ENCODE measurements at regions not wholly inside any gene's neighbourhood (a gene's known extent, or its start where the extent isn't known, plus 50 kb on each side); places are given as distances from the start of the nearest gene placed in this dataset.

DNA sequence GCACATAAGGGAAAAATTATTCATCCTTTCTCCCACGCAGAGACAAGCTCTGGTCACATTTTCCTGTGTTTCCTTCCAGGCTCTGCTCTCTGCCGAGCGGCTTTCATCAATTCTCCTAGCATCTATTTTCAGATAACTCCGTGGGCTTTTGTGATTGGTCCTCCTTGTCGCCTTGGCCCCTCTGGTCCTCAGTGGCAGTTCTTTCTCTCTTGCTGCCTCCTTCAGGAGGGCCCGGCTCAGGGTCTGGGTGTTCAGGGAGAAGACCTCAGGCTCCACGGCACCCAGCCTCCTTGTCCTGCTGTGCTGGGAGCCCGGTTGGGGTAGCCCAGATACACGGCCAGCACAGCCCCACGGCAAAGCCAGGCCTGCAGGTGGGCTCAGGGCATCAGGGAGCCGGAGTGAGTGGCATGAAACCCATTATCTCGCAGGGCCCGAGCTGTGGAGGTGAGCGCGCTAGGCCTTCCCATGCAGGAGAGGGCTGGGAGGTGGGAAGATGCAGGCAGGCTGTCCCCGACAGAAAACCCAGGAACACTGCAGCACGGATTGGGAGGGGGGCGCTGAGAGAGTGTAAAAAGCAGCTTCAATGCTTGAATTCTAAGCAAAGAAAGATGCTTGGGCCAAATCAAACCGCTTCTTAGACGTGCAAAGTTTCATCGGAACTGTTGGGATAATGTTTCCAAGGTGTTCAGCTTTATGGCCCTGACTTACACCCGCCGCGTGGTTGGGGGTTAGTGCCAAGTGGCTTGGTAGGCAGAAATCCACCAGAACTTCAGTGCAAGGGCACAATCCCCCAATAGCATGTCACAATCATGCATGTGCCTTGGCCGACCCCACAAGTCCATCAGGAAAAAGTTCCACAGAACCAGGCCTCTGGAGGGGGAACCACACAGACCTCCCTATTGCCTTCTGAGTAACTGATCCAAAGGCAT lies 81.9 kb upstream of the WNT7B start:
- H3K36me3 ChIP-seq (ENCODE audit: control insufficient read depth, insufficient read depth, low read length), result peaks cover 12% of the 10 kb centered on the region
- DNase-seq (ENCODE audit: low read depth in 4 of 6, low spot score in 6 of 6), result peak in 3 of 6 donors; percentile 13 to 57 (median 26)
- H3K4me3 ChIP-seq (ENCODE audit: low read depth, low read length), result no peak overlapping the region
- H3K27ac ChIP-seq (ENCODE audit: low read depth, low read length), result peak overlapping the region; percentile 97
- H3K9me3 ChIP-seq (ENCODE audit: control insufficient read depth, insufficient read depth, low read length), result no peaks in the 10 kb centered on the region
- H3K4me1 ChIP-seq (ENCODE audit: control insufficient read depth, insufficient read depth, low read length), result peaks cover 72% of the 10 kb centered on the region
- H3K27me3 ChIP-seq (ENCODE audit: control insufficient read depth, insufficient read depth, low read length), result no peaks in the 10 kb centered on the region
- WGBS (ENCODE audit: insufficient coverage), result 52% methylated on average over 18 of the region's 25 CpGs

DNA sequence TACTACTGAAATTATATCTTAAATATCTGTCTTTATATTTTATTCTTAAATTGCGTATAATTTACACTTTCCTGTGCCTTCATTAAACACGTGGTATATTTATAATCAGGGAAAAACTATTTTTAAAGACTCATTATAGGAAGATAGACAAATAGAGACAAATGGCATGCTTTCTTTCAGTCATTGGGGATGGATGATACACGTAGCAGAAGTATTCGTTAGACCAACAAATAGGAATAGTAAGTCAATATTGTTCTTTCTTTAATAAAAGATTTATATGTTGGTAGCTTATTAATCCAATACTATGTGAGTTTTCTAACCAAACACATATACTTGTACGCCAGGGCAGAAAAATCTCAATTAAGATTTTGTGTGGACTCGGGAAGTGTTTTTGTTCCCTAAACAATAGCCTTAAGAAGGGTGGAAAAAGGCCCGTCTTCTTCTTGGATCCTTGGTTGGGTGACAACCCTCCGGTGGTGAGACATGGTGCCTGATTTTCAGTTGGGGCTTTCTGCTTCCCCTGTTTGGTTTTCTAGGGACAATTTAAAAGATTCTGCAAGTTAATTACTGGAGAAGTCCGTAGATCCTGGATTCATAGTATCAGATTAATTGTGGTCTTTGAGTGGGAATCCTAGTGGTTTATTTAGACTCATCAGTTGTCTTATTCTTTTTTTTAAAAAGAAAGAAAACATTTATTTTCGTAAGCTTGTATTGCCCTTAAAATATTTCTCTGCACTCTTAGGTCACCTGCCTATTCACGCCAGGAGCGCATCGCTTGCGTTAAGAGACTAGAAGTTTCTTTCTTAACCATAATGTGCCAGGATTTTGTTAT lies 83.5 kb upstream of the WNT7B start:
- Histone ChIP-seq H3K9me3 (ENCODE audit: control insufficient read depth, insufficient read depth, low read length) (no peaks in the 10 kb centered on the region), H3K4me1 (ENCODE audit: control insufficient read depth, insufficient read depth, low read length) (peaks cover 68% of the 10 kb centered on the region), H3K4me3 (ENCODE audit: low read depth, low read length) (no peak overlapping the region), H3K27ac (ENCODE audit: low read depth, low read length) (no peak overlapping the region), H3K27me3 (ENCODE audit: control insufficient read depth, insufficient read depth, low read length) (no peaks in the 10 kb centered on the region), H3K36me3 (ENCODE audit: control insufficient read depth, insufficient read depth, low read length) (peaks cover 12% of the 10 kb centered on the region)
- peak in 1 of 6 donors; percentile 54 for DNase-seq (ENCODE audit: low read depth in 4 of 6, low spot score in 6 of 6)
- WGBS (ENCODE audit: insufficient coverage), result 80% methylated on average over 6 of the region's 14 CpGs

DNA sequence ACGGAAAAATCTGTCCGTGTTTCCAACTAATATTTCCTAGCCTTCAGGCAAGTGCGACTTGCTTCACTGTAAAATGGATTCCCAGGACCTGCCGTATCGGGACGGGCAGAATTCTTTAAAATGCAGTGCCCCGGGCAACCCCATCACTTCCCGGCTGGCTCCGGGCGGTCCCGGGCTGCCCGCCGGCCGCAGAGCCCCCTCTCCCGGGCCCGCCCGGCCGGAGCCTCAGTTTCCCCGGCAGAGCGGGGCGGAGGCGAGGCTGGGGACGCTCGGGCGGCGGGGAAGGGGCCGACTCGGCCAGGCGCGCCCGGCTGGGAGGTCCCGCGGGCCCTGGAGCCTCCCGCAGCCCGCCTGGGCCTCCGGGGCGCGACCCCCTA lies 84.2 kb upstream of the WNT7B start:
- H3K4me1 ChIP-seq (ENCODE audit: control insufficient read depth, insufficient read depth, low read length), result peaks cover 62% of the 10 kb centered on the region
- no peak overlapping the region for H3K4me3 ChIP-seq (ENCODE audit: low read depth, low read length)
- DNase-seq (ENCODE audit: low read depth in 4 of 6, low spot score in 6 of 6), result no peak
- no peaks in the 10 kb centered on the region for H3K27me3 ChIP-seq (ENCODE audit: control insufficient read depth, insufficient read depth, low read length)
- H3K36me3 ChIP-seq (ENCODE audit: control insufficient read depth, insufficient read depth, low read length), result peaks cover 12% of the 10 kb centered on the region
- H3K9me3 ChIP-seq (ENCODE audit: control insufficient read depth, insufficient read depth, low read length), result no peaks in the 10 kb centered on the region
- 40% methylated on average over 38 of the region's 38 CpGs for WGBS (ENCODE audit: insufficient coverage)
- no peak overlapping the region for H3K27ac ChIP-seq (ENCODE audit: low read depth, low read length)

DNA sequence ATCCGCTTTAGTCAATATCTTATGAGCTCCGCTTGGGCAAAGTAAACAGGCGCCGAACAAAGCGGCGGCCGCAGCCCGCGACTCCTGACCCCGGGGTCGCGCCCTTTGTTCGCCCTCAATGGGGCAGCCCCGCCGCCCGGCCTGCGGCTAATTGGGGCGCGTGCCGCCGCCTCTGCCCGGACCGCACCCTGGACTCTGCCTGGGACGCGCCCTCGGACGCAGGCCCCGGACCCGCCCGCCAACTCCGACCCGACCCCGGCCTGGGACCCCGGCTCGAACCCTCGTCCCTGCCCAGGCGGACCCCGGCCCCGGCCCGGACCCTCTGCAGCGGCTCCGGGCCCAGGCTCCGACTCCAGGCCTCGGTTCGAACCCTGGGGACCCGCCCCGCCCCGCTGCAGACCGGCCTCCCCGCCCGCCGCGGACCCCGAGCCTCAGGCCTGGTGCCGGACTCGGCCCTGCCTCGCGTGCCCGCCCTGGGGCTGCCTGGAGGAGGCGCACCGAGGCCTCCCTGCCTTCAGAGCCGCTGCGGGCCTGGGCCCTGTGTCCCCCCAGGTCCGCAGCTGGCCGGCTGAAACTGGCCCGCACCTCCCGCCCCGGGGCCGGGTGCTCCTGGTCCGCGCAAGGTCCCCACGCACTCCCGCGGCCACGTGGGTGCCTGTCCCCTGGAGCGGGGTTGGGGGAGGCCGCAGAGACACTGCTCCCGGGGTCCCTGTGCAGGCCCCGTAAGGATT lies 84.7 kb upstream of the WNT7B start:
- 52% methylated on average over 74 of the region's 79 CpGs for WGBS (ENCODE audit: insufficient coverage)
- H3K27ac ChIP-seq (ENCODE audit: low read depth, low read length), result no peak overlapping the region
- peaks cover 57% of the 10 kb centered on the region for H3K4me1 ChIP-seq (ENCODE audit: control insufficient read depth, insufficient read depth, low read length)
- no peak overlapping the region for H3K4me3 ChIP-seq (ENCODE audit: low read depth, low read length)
- DNase-seq (ENCODE audit: low read depth in 4 of 6, low spot score in 6 of 6), result no peak
- H3K36me3 ChIP-seq (ENCODE audit: control insufficient read depth, insufficient read depth, low read length), result peaks cover 12% of the 10 kb centered on the region
- H3K9me3 ChIP-seq (ENCODE audit: control insufficient read depth, insufficient read depth, low read length), result no peaks in the 10 kb centered on the region
- H3K27me3 ChIP-seq (ENCODE audit: control insufficient read depth, insufficient read depth, low read length), result no peaks in the 10 kb centered on the region

DNA sequence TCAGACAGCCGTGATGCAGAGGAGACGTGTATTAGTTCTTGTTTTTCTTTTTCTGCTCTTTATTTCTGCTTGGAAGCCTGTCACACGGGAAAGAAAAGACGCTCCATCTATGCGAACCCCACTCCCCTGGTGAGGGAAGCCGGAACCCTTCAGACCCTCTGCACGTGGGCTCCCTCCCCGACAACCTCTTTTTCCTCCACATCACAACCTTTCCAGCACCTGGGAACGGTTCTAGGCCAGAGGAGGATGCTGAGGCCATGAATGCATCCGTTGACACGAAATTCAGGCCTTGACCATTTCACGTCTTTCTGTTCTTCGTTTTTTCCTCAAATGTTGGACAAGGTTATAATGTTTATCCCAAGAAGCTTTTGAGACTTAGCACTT lies 85.3 kb upstream of the WNT7B start:
- no peak for DNase-seq (ENCODE audit: low read depth in 4 of 6, low spot score in 6 of 6)
- H3K4me3 ChIP-seq (ENCODE audit: low read depth, low read length), result no peak overlapping the region
- no peaks in the 10 kb centered on the region for H3K27me3 ChIP-seq (ENCODE audit: control insufficient read depth, insufficient read depth, low read length)
- H3K4me1 ChIP-seq (ENCODE audit: control insufficient read depth, insufficient read depth, low read length), result peaks cover 57% of the 10 kb centered on the region
- no peak overlapping the region for H3K27ac ChIP-seq (ENCODE audit: low read depth, low read length)
- H3K36me3 ChIP-seq (ENCODE audit: control insufficient read depth, insufficient read depth, low read length), result peaks cover 12% of the 10 kb centered on the region
- H3K9me3 ChIP-seq (ENCODE audit: control insufficient read depth, insufficient read depth, low read length), result no peaks in the 10 kb centered on the region
- WGBS (ENCODE audit: insufficient coverage), result 83% methylated on average over 11 of the region's 13 CpGs

GRCh38 chr22:46062971-46063631 lies 86.1 kb upstream of the WNT7B start:
- WGBS (ENCODE audit: insufficient coverage), result 65% methylated on average over 14 of the region's 15 CpGs
- Histone ChIP-seq H3K9me3 (ENCODE audit: control insufficient read depth, insufficient read depth, low read length) (no peaks in the 10 kb centered on the region), H3K36me3 (ENCODE audit: control insufficient read depth, insufficient read depth, low read length) (peaks cover 12% of the 10 kb centered on the region), H3K4me3 (ENCODE audit: low read depth, low read length) (no peak overlapping the region), H3K27ac (ENCODE audit: low read depth, low read length) (peak overlapping the region; percentile 36), H3K4me1 (ENCODE audit: control insufficient read depth, insufficient read depth, low read length) (peaks cover 57% of the 10 kb centered on the region), H3K27me3 (ENCODE audit: control insufficient read depth, insufficient read depth, low read length) (no peaks in the 10 kb centered on the region)
- no peak for DNase-seq (ENCODE audit: low read depth in 4 of 6, low spot score in 6 of 6)

DNA sequence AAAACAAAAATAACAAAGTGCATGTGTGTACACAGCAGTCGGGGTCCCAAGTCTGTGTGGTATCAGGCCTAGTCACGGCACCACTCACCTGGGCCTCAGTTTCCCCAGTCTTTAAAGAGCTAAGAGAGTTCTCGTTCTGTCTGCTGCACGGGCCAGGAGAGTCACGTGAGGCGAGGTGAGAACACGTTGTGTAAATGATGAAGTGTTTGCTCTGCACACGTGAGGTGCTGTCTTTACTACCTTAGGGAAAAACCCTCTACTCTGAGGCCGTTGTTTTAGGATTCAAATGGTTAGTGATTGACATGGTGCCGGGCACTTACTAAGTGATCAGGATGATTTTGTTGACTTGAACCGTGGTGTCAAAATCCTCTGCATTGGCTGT lies 86.5 kb upstream of the PPARA start:
- Histone ChIP-seq H3K4me3 (ENCODE audit: low read depth, low read length) (no peak overlapping the region), H3K36me3 (ENCODE audit: control insufficient read depth, insufficient read depth, low read length) (peaks cover 10% of the 10 kb centered on the region), H3K4me1 (ENCODE audit: control insufficient read depth, insufficient read depth, low read length) (peaks cover 53% of the 10 kb centered on the region), H3K27me3 (ENCODE audit: control insufficient read depth, insufficient read depth, low read length) (no peaks in the 10 kb centered on the region), H3K27ac (ENCODE audit: low read depth, low read length) (peak overlapping the region; percentile 99), H3K9me3 (ENCODE audit: control insufficient read depth, insufficient read depth, low read length) (no peaks in the 10 kb centered on the region)
- WGBS (ENCODE audit: insufficient coverage), result 79% methylated on average over 8 of the region's 11 CpGs
- DNase-seq (ENCODE audit: low read depth in 4 of 6, low spot score in 6 of 6), result no peak

GRCh38 chr22:46064228-46064965 lies 85.9 kb upstream of the PPARA start:
- Histone ChIP-seq H3K4me1 (ENCODE audit: control insufficient read depth, insufficient read depth, low read length) (peaks cover 53% of the 10 kb centered on the region), H3K27me3 (ENCODE audit: control insufficient read depth, insufficient read depth, low read length) (no peaks in the 10 kb centered on the region), H3K36me3 (ENCODE audit: control insufficient read depth, insufficient read depth, low read length) (peaks cover 9% of the 10 kb centered on the region), H3K4me3 (ENCODE audit: low read depth, low read length) (no peak overlapping the region), H3K9me3 (ENCODE audit: control insufficient read depth, insufficient read depth, low read length) (no peaks in the 10 kb centered on the region), H3K27ac (ENCODE audit: low read depth, low read length) (peak overlapping the region; percentile 99)
- 64% methylated on average over 13 of the region's 28 CpGs for WGBS (ENCODE audit: insufficient coverage)
- peak in 1 of 6 donors; percentile 15 for DNase-seq (ENCODE audit: low read depth in 4 of 6, low spot score in 6 of 6)
